H9 (cell line): ENCODE measurements at regions not wholly inside any gene's neighbourhood (a gene's known extent, or its start where the extent isn't known, plus 50 kb on each side); places are given as distances from the start of the nearest gene placed in this dataset.

ENCODE experiments used
- DNase-seq: peaks from one replicate; pipeline ENCODE4 v3.0.0-alpha.2; 2017
- H2AFZ ChIP-seq: one replicate; pipeline ENCODE4 v1.6.1; 2013; ENCODE audit warnings: mild to moderate bottlenecking, low read length, control low read depth, moderate library complexity
- H2AK5ac ChIP-seq: 2 replicates; pipeline ENCODE4 v1.6.1; 2013; ENCODE audit warnings: low read length, control low read depth, mixed read lengths; ENCODE audit not compliant: insufficient read length
- H2BK120ac ChIP-seq: one replicate; pipeline ENCODE4 v1.6.1; 2013; ENCODE audit warnings: low read depth, mild to moderate bottlenecking, low read length, control low read depth, inconsistent platforms; ENCODE audit not compliant: poor library complexity, severe bottlenecking
- H2BK12ac ChIP-seq: 2 replicates; pipeline ENCODE4 v1.6.1; 2013; ENCODE audit warnings: low read length, control low read depth, mixed read lengths, low read depth; ENCODE audit not compliant: insufficient read length
- H2BK15ac ChIP-seq: 2 replicates; pipeline ENCODE4 v1.6.1; 2013; ENCODE audit warnings: low read depth, low read length, control low read depth
- H2BK20ac ChIP-seq: one replicate; pipeline ENCODE4 v1.6.1; 2013; ENCODE audit warnings: low read depth, mild to moderate bottlenecking, low read length, control low read depth, inconsistent platforms; ENCODE audit not compliant: poor library complexity, severe bottlenecking
- H2BK5ac ChIP-seq: 2 replicates; pipeline ENCODE4 v1.6.1; 2013; ENCODE audit warnings: low read length, control low read depth, mixed read lengths; ENCODE audit not compliant: insufficient read length
- H3K14ac ChIP-seq: 2 replicates; pipeline ENCODE4 v1.6.1; 2013; ENCODE audit warnings: low read length, control low read depth; ENCODE audit not compliant: insufficient read depth
- H3K18ac ChIP-seq: 2 replicates; pipeline ENCODE4 v1.6.1; 2013; ENCODE audit warnings: low read depth, mild to moderate bottlenecking, mixed read lengths, low read length, control low read depth; ENCODE audit not compliant: insufficient read length
- H3K23ac ChIP-seq: 2 replicates; pipeline ENCODE4 v1.6.1; 2013; ENCODE audit warnings: low read length, control low read depth, mixed read lengths, low read depth; ENCODE audit not compliant: insufficient read length
- H3K23me2 ChIP-seq: 2 replicates; pipeline ENCODE4 v1.6.1; 2013; ENCODE audit warnings: low read depth, mild to moderate bottlenecking, mixed read lengths, low read length, control low read depth; ENCODE audit not compliant: insufficient read length, poor library complexity, severe bottlenecking
- H3K27ac ChIP-seq: 2 replicates; pipeline ENCODE4 v1.5.1; 2013; ENCODE audit warnings: low read length, control low read depth, mixed read lengths, low read depth; ENCODE audit not compliant: insufficient read length
- H3K27me3 ChIP-seq: 2 replicates; pipeline ENCODE4 v1.6.1; 2013; ENCODE audit warnings: low read length, control low read depth, inconsistent platforms; ENCODE audit not compliant: insufficient read depth
- H3K4ac ChIP-seq: 2 replicates; pipeline ENCODE4 v1.6.1; 2013; ENCODE audit warnings: low read depth, mild to moderate bottlenecking, control low read depth, inconsistent platforms, low read length, moderate library complexity
- H3K4me1 ChIP-seq: 2 replicates; pipeline ENCODE4 v1.6.1; 2013; ENCODE audit warnings: low read length, control low read depth, inconsistent platforms; ENCODE audit not compliant: insufficient read depth
- H3K4me2 ChIP-seq: 2 replicates; pipeline ENCODE4 v1.6.1; 2013; ENCODE audit warnings: low read length, control low read depth, mixed read lengths; ENCODE audit not compliant: insufficient read length, insufficient read depth
- H3K56ac ChIP-seq: 2 replicates; pipeline ENCODE4 v1.6.1; 2013; ENCODE audit warnings: low read depth, mild to moderate bottlenecking, mixed read lengths, low read length, control low read depth; ENCODE audit not compliant: insufficient read length
- H3K79me1 ChIP-seq: 2 replicates; pipeline ENCODE4 v1.6.1; 2013; ENCODE audit warnings: low read depth, mild to moderate bottlenecking, moderate library complexity, low read length, control low read depth, inconsistent platforms; ENCODE audit not compliant: insufficient read depth, poor library complexity, severe bottlenecking
- H3K79me2 ChIP-seq: 2 replicates; pipeline ENCODE4 v1.6.1; 2013; ENCODE audit warnings: low read length, control low read depth, inconsistent platforms; ENCODE audit not compliant: insufficient read depth
- H3K9ac ChIP-seq: 2 replicates; pipeline ENCODE4 v1.6.1; 2013; ENCODE audit warnings: low read length, control low read depth, mixed read lengths; ENCODE audit not compliant: insufficient read length; ENCODE audit errors: extremely low read depth
- H3K9me3 ChIP-seq: one replicate; pipeline ENCODE4 v1.6.1; 2013; ENCODE audit warnings: low read depth, low read length, inconsistent platforms; ENCODE audit not compliant: control insufficient read depth
- H3T11ph ChIP-seq: one replicate; pipeline ENCODE4 v1.6.1; 2013; ENCODE audit warnings: mild to moderate bottlenecking, low read length, control low read depth, inconsistent platforms
- H4K20me1 ChIP-seq: one replicate; pipeline ENCODE4 v1.6.1; 2013; ENCODE audit not compliant: control insufficient read depth, insufficient read length, insufficient read depth
- H4K5ac ChIP-seq: 2 replicates; pipeline ENCODE4 v1.6.1; 2013; ENCODE audit warnings: low read depth, mild to moderate bottlenecking, mixed read lengths, low read length, control low read depth; ENCODE audit not compliant: insufficient read length
- H4K8ac ChIP-seq: replicated peaks from 2 replicates; pipeline ENCODE4 v1.6.1; 2013; ENCODE audit warnings: low read length, control low read depth, mixed read lengths, low read depth; ENCODE audit not compliant: insufficient read length
- H4K91ac ChIP-seq: 2 replicates; pipeline ENCODE4 v1.6.1; 2013; ENCODE audit warnings: low read depth, mild to moderate bottlenecking, moderate library complexity, mixed read lengths, low read length, control low read depth; ENCODE audit not compliant: insufficient read length
- H3K27ac Mint-ChIP-seq, 3 experiments: 2 replicates in 2 of 3; 3 replicates in 1 of 3; pipeline ENCODE4 v1.8.0; 2020 to 2021; ENCODE audit warnings: mixed read lengths in 3 of 3, mild to moderate bottlenecking in 1 of 3, moderate library complexity in 1 of 3
- H3K27me3 Mint-ChIP-seq: 2 replicates; pipeline ENCODE4 v1.8.0; 2021; ENCODE audit warnings: low read depth, mild to moderate bottlenecking, moderate library complexity, mixed read lengths
- H3K36me3 Mint-ChIP-seq, 3 experiments: 2 replicates in 2 of 3; 3 replicates in 1 of 3; pipeline ENCODE4 v1.8.0; 2020 to 2021; ENCODE audit warnings: low read depth in 3 of 3, mixed read lengths in 3 of 3; ENCODE audit not compliant: insufficient read depth in 1 of 3
- H3K4me1 Mint-ChIP-seq, 2 experiments: 2 replicates each; pipeline ENCODE4 v1.8.0; 2020; ENCODE audit warnings: mixed read lengths in 2 of 2
- H3K4me3 Mint-ChIP-seq, 2 experiments: 2 replicates in 1 of 2; 3 replicates in 1 of 2; pipeline ENCODE4 v1.8.0; 2020 to 2021; ENCODE audit warnings: mild to moderate bottlenecking in 2 of 2, mixed read lengths in 2 of 2, moderate library complexity in 1 of 2
- H3K9me3 Mint-ChIP-seq, 2 experiments: 2 replicates in 1 of 2; 3 replicates in 1 of 2; pipeline ENCODE4 v1.8.0; 2020; ENCODE audit warnings: mild to moderate bottlenecking in 2 of 2, mixed read lengths in 2 of 2, moderate library complexity in 1 of 2
- WGBS: extraction: QIAGEN DNeasy Blood & Tissue Kit; methylation state at CpG from one replicate; pipeline ENCODE4 v1.1.7; 2013; ENCODE audit warnings: missing lambda C conversion rate, low lambda C conversion rate, mixed read lengths; ENCODE audit not compliant: insufficient read length; ENCODE audit errors: extremely low coverage; 5-methylcytosine and 5-hydroxymethylcytosine counted together
- TF ChIP-seq, protein P1 (sequence below): fragments of 200-600 bp; sonication (generic); conservative IDR thresholded peaks from 3 replicates; pipeline ENCODE4 v1.8.0; 2021; ENCODE audit warnings: antibody characterized with exemption, mild to moderate bottlenecking

DNA sequence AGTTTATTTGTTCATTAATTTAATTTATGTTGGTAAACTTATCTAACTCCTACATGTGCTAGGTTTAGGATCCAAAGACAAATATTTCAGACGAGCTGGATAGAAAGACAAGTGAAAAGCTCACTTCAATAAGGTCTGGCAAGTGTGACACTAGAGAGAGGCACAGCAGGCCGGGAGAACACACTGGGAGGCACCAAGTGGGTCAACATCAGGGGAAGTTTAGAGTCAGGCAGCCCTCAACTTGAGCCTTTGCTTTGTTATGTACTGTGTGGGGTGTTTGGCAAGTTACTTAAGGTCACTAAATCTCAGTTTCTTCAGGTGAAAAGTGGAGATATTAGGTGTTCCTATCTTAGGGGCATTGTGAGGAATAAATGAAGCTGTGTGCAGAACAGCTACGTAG, 214.4 kb downstream of the PCSK1 start:
- H3K9me3 Mint-ChIP-seq: peaks cover 0 to 2% of the 10 kb centered on the region in 2 experiments; a peak in 2 of 5 replicates

More for the DNA sequence above, 214.4 kb downstream of the PCSK1 start:
- no peak overlapping the region for H2BK20ac ChIP-seq
- no peaks in the 10 kb centered on the region for H3K79me1 ChIP-seq
- H3K18ac ChIP-seq: no peak overlapping the region
- H3K23ac ChIP-seq: no peak overlapping the region
- Mint-ChIP-seq H3K27ac (no peak overlapping the region), H3K4me3 (no peak overlapping the region), H3K27me3 (no peaks in the 10 kb centered on the region), H3K36me3 (no peaks in the 10 kb centered on the region; a peak in 1 of 7 replicates), H3K4me1 (peaks cover 6% of the 10 kb centered on the region in 2 experiments)
- H4K20me1 ChIP-seq: no peaks in the 10 kb centered on the region
- TF ChIP-seq, protein P1, sequence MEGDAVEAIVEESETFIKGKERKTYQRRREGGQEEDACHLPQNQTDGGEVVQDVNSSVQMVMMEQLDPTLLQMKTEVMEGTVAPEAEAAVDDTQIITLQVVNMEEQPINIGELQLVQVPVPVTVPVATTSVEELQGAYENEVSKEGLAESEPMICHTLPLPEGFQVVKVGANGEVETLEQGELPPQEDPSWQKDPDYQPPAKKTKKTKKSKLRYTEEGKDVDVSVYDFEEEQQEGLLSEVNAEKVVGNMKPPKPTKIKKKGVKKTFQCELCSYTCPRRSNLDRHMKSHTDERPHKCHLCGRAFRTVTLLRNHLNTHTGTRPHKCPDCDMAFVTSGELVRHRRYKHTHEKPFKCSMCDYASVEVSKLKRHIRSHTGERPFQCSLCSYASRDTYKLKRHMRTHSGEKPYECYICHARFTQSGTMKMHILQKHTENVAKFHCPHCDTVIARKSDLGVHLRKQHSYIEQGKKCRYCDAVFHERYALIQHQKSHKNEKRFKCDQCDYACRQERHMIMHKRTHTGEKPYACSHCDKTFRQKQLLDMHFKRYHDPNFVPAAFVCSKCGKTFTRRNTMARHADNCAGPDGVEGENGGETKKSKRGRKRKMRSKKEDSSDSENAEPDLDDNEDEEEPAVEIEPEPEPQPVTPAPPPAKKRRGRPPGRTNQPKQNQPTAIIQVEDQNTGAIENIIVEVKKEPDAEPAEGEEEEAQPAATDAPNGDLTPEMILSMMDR: no peak
- H3K79me2 ChIP-seq: no peaks in the 10 kb centered on the region
- no peak overlapping the region for H2BK120ac ChIP-seq
- H2BK12ac ChIP-seq: no peak overlapping the region
- no peak overlapping the region for H3T11ph ChIP-seq
- H3K14ac ChIP-seq: no peak overlapping the region
- no CpG with 5 or more reads among the region's 3 CpGs for WGBS
- H2BK5ac ChIP-seq: no peak overlapping the region
- no peak overlapping the region for H3K27ac ChIP-seq
- no peak overlapping the region for H4K91ac ChIP-seq
- peaks cover 2% of the 10 kb centered on the region; the same call in 1 of the 2 replicates for H3K4me1 ChIP-seq
- H3K56ac ChIP-seq: no peak overlapping the region
- no peak overlapping the region for H3K4me2 ChIP-seq
- H2AFZ ChIP-seq: no peak overlapping the region
- H2AK5ac ChIP-seq: no peak overlapping the region
- H2BK15ac ChIP-seq: no peak overlapping the region
- H3K9me3 ChIP-seq: no peaks in the 10 kb centered on the region
- no peaks in the 10 kb centered on the region for H3K27me3 ChIP-seq
- no peak overlapping the region for H3K9ac ChIP-seq
- DNase-seq: no peak
- no peak overlapping the region for H3K4ac ChIP-seq
- H3K23me2 ChIP-seq: no peaks in the 10 kb centered on the region
- no peak overlapping the region for H4K5ac ChIP-seq
- no peak overlapping the region for H4K8ac ChIP-seq
